SKM-1 (cell line): ENCODE measurements at regions not wholly inside any gene's neighbourhood (a gene's known extent, or its start where the extent isn't known, plus 50 kb on each side); places are given as distances from the start of the nearest gene placed in this dataset.

Experiments
- DNase-seq: peaks from one replicate; lab custom pipeline; 2025; ENCODE audit not compliant: unreplicated experiment; lab: John Stamatoyannopoulos, UW

- no peak for DNase-seq
These were observed 1276.1 kb downstream of the PCDH7 start for GRCh38 chr4:31995943-31996901.

- no peak for DNase-seq
These were observed 1278.6 kb downstream of the PCDH7 start for GRCh38 chr4:31998807-31999206.

- no peak for DNase-seq
These were observed 1279.7 kb downstream of the PCDH7 start for GRCh38 chr4:31999848-32000247.

- DNase-seq = no peak
These were observed 1280.8 kb downstream of the PCDH7 start for GRCh38 chr4:32000846-32001488.

- no peak for DNase-seq
These were observed 1282.0 kb downstream of the PCDH7 start for GRCh38 chr4:32002037-32002747.

- DNase-seq = no peak
These were observed 1283.4 kb downstream of the PCDH7 start for GRCh38 chr4:32003548-32003947.

GRCh38 chr4:32010221-32010620 is 1290.1 kb downstream of the PCDH7 start:
- DNase-seq = no peak

GRCh38 chr4:32022071-32022470 is 1301.9 kb downstream of the PCDH7 start:
- no peak for DNase-seq

GRCh38 chr4:32025851-32026459 is 1305.8 kb downstream of the PCDH7 start:
- no peak for DNase-seq

GRCh38 chr4:32030406-32030805 is 1310.2 kb downstream of the PCDH7 start:
- DNase-seq = no peak

GRCh38 chr4:32031026-32031425 is 1310.9 kb downstream of the PCDH7 start:
- DNase-seq = no peak

GRCh38 chr4:32032136-32032672 is 1312.0 kb downstream of the PCDH7 start:
- DNase-seq = peak; percentile 81

GRCh38 chr4:32037399-32037798 is 1317.2 kb downstream of the PCDH7 start:
- DNase-seq = no peak

GRCh38 chr4:32042486-32043247 is 1322.5 kb downstream of the PCDH7 start:
- DNase-seq = no peak

GRCh38 chr4:32043248-32043633 is 1323.1 kb downstream of the PCDH7 start:
- no peak for DNase-seq

- no peak for DNase-seq
These were observed 1341.7 kb downstream of the PCDH7 start for GRCh38 chr4:32061916-32062315.

- no peak for DNase-seq
These were observed 1353.4 kb downstream of the PCDH7 start for GRCh38 chr4:32073542-32073941.

- DNase-seq = no peak
These were observed 1367.0 kb downstream of the PCDH7 start for GRCh38 chr4:32087211-32087610.

GRCh38 chr4:32094987-32095386 is 1374.8 kb downstream of the PCDH7 start:
- DNase-seq = no peak

GRCh38 chr4:32102896-32103295 is 1382.7 kb downstream of the PCDH7 start:
- no peak for DNase-seq
